ENCODE measurements at regions not wholly inside any gene's neighbourhood (a gene's known extent, or its start where the extent isn't known, plus 50 kb on each side); places are given as distances from the start of the nearest gene placed in this dataset.

DNA sequence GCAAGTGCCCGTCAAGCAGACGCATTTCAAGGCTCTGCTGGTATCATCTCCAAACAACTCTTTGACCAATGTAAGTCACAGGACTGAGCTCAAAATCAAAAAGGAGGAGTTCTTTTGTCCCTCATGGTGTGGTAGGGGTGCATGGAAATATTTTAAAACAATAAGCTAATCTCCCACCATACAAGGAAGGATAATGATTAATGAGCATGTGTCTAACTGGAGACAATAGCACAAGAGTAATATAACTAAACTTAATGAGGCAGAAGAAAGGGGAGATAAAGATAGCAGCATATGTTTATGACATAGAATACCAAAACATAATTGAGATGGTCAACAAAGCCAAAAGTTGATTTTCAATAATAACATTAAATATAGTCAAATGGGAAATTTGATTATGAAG lies 668.0 kb upstream of the ZP4 start:
- no peak for DNase-seq

DNA sequence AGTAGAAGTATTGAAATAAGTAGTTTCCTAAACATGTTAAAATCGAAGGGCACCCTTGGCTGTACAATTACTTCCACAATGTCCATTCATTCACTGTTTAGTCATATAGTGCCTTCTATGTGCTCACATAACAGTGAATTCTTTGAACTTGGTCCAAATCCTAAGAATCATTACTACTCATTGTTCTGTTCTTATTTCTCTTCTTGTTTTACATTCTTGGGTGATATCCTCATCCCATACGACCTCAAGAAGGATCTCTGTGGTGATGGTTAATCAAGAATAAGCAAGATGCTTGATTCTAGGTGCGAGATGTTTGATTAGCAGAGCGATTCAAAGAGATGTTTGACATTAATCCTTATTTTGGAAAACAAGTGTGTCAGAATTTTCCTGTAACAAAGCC lies 667.4 kb upstream of the ZP4 start:
- DNase-seq, result no peak

DNA sequence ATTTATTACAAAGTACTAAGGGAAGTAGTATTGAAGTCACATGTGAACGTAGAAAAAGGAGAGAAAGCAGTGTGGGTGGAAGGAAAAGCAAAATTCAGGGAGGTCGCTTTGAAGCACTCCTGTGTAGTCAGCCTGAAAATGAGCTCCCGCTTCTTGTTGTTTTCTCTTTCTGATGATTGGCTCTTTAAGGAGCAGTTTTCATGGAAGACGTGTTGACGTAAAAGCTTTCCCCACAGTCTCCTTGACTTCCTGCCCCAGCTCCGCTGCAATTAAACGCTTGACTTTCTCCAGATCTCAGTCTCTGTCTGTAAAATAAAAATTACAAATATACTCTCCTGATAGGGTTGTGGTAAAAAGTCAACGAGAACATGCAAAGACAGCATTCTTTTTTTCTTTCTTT lies 661.5 kb upstream of the ZP4 start:
- no peak for DNase-seq

DNA sequence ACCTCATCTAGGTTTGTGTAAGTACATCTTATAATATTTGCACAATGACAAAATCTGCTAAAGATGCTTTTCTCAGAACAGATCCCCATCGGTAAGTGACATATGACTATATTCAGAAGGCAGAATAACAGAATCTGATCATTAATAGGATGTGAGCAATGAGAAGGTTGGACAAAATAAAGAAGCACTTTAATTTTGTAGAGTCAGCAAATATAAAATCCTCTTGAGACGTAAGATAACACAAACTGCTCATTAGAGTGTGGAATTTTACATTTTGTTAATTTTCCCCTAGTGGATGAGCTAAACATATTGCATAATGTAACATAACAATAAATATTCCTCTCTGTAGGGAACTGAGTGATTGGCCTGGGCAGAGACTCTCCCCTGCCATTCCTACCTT lies 658.4 kb upstream of the ZP4 start:
- DNase-seq, result no peak

DNA sequence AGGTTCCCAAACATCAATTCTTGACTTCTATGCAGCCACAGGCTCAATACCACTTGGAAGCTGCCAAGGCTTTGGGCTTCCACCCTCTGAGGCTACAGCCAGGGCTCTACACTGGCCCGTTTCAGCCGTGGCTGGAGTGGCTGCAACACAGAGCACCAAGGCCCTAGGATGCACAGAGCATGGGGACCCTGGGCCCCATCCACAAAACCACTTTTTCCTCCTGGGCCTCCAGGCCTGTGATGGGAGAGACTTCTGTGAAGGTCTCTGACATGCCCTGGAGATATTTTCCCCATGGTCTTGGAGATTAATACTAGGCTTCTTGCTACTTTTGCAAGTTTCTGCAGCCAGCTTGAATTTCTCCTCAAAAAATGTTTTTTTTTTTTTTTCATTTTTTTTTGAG lies 655.4 kb upstream of the ZP4 start:
- no peak for DNase-seq

DNA sequence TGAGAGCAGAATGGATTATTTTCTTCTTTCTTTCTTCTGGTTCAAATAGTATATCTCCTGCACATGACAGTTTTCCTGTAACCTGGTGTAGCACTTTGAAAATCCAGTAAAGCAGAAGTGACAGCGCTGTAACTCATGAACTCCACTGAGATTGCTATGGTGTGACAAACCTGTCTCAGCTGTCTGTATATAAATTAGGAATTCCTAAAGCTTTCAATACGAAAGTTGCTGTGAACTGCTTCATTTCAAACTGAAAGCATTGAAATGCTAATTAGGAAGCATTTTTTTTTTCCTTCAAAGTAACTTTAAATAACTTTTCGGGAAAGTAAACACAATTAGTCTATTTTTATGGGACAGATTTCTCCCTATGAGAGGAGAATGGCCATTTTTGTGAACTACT lies 646.9 kb upstream of the ZP4 start:
- no peak for DNase-seq

DNA sequence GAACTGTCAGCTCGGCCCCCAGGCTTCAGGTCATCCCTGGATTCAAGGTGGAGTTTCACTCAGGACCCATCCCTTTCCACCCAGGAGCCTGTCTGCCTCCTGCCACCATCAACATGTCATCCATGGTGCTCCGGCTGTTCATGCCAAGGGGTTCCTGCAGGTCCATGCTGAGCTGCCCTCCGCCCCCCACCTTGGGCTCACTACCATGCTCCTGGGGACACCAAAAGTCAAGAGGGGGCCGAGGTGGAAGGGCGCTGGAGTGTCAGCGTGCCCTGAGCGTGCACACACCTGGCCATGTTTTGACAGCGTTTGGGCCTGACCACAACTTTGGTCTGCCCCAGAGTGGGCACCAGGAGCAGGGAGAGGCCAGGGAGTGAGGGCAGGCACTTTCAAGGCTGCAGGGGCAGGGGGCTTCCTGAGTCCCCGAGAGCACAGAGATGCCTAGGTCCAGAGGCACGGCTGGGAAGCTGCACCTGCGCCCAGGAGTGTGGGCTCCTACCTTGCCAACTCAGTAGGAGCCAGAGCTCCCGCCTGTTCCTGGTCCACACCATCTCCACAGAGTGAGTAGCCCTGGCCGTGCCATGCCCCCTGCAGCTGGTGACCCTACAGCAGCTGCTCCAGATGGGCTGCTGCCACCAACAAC lies 639.6 kb upstream of the ZP4 start:
- no peak for DNase-seq

DNA sequence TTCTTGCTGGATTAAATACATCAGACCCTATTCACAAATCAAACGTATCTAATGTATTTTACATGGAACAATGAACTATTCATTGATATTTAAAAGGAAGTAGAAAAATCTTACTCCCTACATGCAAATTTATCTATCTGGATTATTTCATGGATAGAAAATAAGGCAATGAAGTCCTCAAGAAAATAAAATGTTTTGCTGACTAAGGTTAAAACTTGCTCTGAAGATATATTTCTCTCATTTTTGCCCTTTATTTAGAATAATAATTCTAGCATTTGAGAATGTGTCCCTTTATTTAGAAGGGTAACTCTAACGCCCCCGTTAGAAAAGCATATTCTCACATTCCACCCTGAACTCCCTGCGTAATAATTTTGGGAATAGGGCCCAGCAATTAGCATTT lies 627.0 kb upstream of the ZP4 start:
- no peak for DNase-seq

DNA sequence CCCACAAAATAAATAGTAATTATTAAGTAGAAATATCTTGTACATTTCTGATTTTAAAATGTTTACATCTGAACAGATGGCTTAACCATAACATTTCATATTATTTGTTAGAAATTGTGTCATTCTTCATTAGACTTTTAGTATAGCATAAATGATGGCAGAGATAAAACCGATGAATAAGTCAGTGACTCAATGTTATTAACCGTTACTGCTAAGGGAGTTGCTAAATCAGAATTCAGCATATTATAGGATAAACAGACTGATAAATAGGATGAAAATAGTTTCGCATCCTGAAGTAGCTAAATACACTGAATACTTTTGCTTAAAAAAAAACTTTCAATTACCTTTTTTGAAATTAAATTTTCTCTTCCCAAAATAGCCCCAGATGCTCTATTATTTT lies 610.6 kb upstream of the ZP4 start:
- DNase-seq, result no peak

DNA sequence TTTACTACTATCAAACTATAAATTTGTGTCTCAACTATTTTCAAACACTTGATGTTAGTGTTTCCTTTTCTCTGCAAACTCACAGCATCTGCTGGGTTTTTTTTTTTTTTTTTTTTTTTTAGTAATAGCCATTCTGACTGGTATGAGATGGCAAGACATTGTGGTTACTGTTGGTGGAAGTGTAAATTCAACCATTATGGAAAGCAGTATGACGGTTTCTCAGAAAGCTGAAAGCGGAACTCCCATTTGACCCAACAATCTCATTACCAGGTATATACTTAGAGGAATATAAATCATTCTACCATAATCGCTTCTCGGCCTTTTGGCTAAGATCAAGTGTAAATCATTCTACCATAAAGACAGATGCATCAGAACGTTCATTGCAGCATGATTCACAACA lies 608.3 kb upstream of the ZP4 start:
- DNase-seq, result no peak

DNA sequence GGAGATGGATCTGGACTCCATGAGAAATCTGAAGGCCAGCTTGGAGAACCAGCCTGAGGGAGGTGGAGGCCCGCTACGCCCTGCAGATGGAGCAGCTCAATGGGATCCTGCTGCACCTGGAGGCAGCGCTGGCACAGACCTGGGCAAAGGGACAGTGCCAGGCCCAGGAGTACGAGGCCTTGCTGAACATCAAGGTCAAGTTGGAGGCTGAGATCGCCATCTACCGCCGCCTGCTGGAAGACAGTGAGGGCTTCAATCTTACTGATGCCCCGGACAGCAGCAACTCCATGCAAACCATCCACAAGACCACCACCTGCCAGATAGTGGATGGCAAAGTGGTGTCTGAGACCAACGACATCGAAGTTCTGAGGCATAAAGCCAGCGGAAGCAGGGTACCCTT lies 601.5 kb upstream of the ZP4 start:
- DNase-seq, result no peak

DNA sequence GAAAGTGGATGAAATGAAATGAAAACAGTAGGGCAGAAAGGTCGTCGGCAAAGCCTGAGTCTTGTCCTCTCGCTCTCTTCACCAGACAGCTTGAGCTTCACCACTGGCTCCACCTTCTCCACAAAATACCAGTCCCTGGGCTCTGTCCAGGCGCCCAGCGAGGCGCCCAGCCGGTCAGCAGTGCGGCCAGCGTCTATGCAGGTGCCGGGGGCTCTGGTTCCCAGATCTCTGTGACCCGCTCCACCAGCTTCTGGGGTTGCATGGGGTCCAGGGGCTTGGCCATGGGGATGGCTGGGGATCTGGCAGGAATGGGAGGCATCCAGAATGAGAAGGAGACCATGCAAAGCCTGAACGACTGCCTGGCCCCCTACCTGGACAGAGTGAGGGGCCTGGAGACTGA lies 600.5 kb upstream of the ZP4 start:
- DNase-seq, result no peak

DNA sequence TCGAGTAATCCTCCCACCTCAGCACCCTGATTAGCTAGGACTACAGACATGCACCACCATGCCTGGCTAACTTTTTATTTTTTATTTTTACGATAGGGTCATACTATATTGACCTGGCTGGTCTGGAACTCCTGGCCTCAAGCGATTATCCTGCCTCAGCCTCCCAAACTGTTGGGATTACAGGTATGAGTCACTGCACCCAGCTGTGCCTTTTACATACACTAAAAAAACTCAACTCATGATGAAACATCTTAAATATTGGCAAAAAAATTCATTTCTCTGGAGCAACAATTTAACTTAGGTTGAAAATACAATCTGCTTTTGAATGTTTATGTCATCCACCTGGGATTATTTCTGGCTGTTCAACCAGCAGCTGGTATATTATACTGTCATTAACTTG lies 598.3 kb upstream of the ZP4 start:
- no peak for DNase-seq

DNA sequence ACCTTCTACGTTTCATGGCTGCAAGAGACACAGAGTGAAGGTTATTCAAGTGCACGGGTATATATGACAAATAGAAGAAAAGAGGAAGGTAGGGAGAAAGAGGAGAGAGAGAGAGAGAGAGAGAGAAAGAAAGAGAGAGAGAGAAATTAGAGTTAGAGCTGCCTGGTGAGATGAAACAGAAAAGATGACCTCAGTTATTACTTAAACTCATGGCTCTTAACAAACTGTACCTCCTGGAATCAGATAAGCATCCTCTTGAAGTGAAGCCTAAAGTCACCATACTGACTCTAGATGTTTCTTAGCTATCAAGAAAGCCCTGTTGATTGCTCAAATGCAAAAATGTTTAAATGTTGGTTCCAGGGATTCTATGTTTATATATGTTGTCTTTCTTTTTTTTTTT lies 597.7 kb upstream of the ZP4 start:
- DNase-seq, result no peak

DNA sequence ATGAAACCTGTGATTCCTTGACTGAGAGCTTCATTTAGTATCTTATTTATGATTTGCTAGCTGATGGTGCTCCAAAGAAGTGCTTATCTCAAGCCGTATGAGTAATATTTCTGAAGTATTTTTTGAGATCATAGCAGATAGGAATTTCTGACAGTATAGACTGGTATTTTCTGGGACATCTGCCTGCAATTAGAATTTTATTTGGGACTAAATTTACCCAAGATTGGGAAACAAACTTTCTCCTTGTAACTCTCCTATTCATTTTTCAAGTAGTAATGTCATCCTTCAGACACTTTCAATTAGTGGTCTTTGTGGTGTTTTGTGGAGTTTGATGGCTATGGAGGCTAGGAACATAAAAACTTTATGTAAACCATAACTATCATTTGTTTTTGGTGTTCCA lies 597.2 kb upstream of the ZP4 start:
- no peak for DNase-seq

DNA sequence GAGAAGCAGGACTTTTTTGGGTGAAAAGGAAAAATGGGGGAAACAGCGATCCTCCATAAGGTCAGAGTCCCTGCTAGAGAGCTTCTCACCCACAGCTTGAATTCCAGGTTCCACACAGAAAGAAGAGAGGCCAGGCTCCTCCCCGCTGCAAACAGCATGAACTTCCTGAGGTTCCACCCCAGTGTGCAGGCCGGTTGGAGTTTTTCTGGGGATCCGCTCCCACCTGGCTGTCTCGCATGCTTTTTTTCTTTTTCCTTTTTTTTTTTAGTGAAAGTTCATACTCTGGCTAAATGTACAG lies 595.1 kb upstream of the ZP4 start:
- peak; percentile 57 for DNase-seq

DNA sequence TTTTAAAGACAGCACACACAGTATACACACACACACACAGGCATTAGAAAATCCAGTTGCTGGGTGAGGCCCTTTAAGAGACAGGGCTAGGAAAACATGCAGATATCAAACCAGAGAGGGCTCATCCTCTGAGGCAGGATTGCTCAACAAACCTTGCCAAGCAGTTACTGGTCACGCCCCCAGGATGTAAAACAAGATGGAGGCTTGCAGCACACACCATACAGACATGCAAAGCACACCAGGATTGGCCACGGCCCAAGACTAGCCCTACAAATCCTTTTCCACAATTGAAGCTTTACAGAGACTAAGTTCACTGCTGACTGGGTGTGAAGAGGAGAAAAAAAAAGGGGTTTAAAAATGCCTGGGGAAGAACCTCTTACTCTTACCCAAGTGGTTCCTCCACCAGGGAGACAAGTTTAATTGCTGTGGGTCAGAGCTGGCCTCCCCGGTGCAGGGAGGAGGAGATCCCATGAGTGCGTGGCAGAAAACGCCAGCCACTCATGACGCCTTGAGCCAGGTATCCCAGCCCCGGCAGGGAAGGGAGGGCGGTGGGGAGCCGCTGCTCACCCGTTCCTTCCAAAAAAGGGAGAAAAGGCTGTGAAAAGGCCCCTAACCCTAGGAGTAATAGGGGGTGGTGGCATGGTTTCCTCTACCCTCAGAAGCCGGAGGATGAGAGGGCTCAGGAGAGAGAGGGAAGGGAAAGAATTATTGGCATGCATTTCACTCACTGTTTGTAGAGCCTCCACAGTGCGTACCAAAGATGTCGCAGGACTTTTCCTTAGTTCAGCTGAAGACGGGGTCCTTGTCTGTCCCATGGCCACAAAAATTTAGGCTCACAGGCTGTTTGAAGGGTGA lies 594.6 kb upstream of the ZP4 start:
- peak; percentile 63 for DNase-seq

DNA sequence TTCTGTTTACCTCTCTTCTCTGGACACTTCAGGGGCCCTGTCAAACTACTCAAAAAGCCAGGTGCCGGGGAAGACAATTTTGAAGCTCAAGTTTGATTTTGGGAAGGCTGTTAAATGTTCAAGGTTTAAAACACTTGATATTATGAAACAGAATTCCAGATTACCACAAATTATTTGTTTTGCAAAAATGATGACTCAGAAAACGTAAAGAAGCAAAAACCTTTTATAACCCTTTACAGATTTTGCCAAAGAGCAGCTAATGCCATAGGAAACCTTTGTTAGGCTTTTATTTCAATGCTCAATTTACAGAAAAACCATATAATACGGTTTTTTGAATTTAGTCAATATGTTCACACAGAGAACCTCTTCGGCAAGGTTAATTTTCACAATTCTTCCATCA lies 593.4 kb upstream of the ZP4 start:
- DNase-seq, result no peak

DNA sequence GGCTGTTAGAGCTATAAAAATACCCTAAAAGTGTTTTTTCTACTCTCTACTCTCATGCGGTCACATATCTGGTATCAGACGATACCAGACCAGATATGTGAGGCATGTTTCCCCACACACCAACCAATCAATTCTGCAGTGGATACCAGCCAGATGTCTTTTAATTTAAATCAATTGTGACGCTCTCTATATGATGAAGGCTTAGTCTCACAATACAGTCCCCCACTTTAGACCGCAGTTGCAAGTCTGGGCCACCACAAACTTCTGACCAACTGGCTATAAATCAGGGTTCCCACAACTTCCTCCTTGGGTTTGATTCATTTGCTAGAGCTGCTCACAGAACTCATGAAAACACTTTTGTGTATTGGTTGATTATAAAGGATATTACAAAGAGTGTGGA lies 586.1 kb upstream of the ZP4 start:
- no peak for DNase-seq

DNA sequence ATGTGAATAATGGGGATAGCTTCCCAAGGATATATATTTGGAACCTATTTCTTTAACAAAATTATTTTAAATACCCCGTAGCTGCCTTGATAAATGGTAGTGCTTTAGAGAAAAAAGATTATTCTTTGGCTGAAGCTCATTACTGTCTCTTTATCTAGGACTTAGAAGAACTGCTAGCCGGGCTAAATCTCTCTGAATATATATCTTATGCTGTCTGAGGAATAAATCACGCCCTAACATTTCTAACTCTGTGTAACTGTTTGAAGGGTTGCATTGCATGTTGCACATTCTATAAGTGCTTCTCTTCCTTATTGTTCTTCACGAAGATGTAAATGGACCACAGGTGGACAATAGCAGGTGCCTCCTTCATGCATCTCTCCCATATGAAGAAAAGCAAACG lies 585.0 kb upstream of the ZP4 start:
- DNase-seq, result no peak

DNA sequence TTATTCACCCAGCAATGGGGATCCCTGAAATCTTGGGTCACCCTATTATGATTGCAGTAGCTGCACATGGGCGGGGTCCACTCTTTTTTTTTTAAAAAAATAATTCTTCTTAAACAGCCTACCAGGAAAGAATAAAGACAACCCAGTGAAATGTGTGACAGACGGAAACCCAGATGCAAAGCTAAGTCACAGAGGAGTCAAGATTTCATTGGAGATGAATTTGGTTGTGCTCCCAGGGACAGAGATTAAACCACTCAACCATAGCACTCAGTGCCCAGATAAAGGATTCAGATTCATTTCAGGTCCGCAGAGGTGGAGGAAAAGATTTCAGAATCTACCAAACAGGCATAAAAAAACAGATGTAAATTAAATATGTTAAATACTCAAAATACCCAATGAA lies 583.5 kb upstream of the ZP4 start:
- no peak for DNase-seq

DNA sequence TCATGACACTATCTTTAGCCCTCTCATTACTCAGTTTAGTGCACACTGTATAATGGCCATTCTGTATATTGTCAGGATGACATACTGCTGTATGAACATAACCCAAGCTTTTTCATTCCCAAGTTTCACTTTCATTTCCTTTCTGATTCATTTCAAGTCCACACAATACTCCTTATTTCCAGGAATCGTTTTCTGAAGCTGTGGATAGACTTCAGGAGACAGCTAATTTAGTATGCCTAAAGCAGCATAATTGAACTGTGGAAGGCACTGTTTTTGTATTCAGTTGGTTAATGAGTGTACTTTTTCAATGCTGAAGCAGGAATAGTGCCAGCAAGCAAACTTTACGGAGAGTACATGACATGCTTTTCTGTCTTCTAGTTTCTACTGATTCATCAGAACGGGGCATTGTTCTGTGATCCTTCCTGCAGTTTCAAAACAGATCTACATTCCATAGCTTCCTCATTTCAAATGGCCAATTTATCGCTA lies 578.5 kb upstream of the ZP4 start:
- DNase-seq, result no peak

DNA sequence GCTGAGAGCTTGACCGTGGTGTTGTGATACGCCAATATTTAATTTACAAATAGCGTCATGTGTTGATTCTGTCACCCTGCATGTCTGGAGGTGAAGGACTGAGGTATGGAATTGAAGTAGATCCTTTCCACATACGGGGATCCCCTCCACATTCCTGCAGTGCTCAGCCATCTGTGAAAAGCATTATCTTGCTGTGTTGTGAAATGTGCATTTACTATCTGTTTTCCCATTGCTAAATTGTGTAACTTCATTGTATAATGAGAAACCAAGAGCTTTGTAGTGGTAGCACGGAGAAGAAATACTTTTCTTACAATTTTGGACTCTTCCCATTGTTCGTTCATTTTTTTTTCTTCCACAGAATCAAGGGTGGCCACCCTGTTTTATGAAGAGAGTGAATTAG lies 577.3 kb upstream of the ZP4 start:
- no peak for DNase-seq

DNA sequence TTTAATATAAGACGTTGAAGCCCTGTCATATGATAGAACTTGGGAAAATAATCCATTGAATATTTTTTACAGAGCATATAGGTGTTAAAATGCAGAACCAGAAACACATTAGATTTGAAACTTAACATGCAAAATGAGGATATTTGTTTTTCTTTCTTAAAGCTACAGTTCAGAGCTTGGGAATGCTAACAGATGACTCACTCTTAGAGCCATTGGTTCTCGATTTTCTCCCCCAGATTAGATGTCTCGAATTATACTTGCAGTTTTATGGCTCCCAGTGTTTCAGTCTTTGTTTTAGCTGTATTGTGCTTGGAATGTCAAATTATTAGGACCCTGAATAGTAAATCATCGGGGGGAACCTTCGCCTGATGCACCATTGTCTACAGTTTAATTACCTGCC lies 575.7 kb upstream of the ZP4 start:
- DNase-seq, result no peak

Measured in muscle of arm (tissue), 1 donor.